ENCODE measurements at regions not wholly inside any gene's neighbourhood (a gene's known extent, or its start where the extent isn't known, plus 50 kb on each side); places are given as distances from the start of the nearest gene placed in this dataset.

DNA sequence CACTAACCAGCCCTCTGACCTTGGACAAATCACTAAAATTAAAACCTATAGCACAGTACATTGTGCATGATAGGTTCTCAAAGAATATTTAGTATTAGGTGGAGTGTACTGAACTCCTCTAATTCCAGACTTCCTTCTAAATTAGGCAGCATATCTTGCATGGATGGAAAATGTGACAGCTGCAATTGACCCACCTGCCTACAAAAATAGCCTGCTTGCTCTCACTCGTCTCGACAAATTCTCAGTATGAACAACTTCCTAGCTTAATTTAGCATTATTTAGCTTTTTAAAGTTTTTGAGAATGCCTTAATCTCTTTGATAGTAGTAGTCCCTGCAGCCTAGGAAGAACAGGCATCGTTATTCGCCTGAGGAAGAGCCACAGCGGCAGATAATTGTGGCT is 482.0 kb downstream of the PIK3C3 start:
- TF ChIP-seq POLR2A (IDR thresholded peaks at IDR 0.05) = no peak
- TF ChIP-seq, protein P1, sequence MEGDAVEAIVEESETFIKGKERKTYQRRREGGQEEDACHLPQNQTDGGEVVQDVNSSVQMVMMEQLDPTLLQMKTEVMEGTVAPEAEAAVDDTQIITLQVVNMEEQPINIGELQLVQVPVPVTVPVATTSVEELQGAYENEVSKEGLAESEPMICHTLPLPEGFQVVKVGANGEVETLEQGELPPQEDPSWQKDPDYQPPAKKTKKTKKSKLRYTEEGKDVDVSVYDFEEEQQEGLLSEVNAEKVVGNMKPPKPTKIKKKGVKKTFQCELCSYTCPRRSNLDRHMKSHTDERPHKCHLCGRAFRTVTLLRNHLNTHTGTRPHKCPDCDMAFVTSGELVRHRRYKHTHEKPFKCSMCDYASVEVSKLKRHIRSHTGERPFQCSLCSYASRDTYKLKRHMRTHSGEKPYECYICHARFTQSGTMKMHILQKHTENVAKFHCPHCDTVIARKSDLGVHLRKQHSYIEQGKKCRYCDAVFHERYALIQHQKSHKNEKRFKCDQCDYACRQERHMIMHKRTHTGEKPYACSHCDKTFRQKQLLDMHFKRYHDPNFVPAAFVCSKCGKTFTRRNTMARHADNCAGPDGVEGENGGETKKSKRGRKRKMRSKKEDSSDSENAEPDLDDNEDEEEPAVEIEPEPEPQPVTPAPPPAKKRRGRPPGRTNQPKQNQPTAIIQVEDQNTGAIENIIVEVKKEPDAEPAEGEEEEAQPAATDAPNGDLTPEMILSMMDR (IDR thresholded peaks at IDR 0.05) = no peak
- no peak for TF ChIP-seq EP300 (IDR thresholded peaks at IDR 0.05)
